Suppressor macrophage treated with lipopolysaccharide for 1 hour (primary cell): ENCODE measurements at regions not wholly inside any gene's neighbourhood (a gene's known extent, or its start where the extent isn't known, plus 50 kb on each side); places are given as distances from the start of the nearest gene placed in this dataset.

Experiments
- DNase-seq, 3 donors: peaks; one replicate each; pipeline ENCODE4 v3.0.0-alpha.2; 2020 to 2022

DNA sequence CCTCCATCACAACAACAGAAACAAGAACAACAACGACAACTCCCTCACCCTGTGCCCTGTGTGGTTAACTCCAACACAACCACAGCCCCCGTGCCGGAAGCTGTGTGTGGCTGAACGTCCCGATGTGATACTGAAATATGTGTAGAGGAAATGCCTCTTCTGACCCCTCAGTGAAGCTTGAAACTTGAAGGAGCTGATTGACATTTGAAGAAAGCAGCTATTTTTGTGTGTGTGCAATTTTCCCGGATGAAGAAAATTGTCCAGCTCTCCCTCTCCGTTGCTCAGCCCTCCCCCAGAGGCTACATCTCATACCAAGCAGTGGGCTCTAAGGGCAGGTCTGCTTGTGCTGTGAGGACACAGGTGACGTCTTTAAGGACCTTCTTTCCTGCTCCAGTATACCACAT, 173.8 kb downstream of the ICOS start:
- peak in 2 of 3 donors; percentile 13 to 27 for DNase-seq

DNA sequence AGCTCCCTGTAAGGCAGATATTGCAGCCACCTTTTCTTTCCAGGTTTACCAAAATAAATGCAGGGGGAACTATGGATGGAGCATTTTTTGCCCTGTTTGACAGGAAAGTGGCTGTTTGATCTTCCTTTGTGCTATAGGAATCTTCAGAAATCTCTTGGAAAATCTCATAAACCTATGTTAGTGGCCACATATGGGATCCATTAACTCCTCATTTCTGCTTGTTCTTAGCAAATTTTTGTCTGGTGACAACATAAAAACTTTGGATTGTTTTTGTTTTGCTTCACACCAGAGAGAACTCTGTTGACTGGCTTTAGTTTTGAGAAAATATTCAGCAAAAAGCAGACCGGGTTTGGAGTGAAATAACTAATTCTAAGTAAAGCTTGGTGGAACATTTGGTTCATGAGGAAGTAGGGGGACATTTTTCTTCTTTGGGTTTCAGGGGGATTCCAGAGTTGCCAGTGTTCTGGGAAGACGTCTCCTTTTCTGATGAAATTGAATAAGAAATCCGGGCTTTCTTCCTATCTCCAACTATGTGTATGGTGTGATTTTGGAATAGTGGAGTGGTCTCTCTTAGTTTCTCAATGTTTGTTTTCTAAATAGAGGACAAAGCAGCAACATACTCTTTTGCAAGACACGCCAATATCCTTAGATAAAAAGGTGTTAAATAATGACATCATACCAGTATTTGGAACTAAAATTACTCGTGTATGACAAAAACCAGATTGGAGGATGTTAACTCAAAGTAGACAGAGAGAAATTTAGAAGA, 174.4 kb downstream of the ICOS start:
- peak; percentile 44 to 51 (median 44) for DNase-seq

DNA sequence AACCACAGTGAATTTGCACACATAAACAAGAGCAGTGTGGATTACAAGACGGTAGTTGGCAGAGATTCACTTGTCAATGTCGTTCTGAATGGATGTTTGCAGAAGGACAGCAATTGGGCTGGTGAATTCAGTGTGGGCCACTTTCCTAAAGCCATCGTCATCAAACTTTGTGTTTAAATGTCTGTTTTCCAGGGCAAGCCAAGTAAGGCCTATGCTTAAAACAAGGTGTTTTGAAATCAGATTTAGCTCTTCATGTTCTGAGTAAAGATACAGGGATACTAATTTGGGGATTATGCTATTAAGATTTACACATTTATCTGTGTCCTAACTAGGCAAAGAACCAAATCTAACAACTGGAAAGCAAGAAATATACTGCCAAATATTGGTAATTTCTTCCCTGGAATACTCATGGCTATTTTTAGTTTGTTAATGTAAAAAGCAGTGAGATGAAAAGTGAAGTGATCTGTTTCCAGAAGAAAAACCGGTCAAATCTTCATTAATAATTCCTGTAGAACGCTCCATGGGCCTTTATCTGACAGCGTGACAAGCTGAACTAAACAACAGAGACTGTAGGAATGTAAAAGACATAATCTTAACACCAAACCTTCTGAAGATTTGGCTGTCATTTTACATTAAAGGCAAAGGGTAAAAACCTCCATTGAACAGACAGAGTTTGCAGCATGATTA, 175.7 kb downstream of the ICOS start:
- DNase-seq: no peak

DNA sequence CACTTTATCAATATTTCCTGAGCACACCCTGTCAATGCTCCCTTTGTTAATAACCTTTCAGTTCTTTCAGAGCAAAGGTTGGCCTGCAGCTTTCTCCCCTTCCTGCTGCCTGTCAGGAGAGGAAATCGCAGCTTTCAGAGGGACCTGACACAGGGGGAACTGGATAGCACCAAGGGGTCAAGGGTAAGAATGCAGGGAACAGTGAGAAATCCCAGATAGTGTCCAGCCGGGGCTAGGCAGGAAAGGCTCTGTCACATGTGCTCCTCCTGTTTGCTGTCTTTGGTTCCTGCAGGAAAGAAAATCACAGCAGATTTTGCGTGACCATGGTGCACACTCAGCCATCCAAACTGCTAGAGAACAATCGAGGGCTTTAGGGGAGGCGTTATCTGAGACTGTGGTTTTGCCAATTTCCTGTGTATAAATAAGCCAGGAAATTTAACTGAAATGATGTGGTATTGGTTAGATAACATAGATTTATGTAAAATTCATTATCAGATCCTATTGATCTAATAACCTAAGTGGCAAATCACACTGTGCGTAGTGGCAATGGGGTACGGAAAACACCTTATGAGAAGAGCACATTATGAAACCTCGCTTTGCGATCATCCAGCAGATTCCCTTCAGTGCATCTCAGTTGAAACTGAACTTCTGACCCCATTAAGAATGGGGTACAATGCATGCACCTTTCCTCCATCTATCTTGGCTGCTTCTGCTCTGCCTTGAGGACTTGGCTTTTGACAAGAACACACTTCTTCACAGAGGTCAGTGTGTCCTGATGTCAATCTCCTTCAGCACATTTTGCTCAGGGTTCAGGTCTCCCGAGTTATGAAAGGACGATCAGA, 178.0 kb downstream of the ICOS start:
- DNase-seq: no peak

DNA sequence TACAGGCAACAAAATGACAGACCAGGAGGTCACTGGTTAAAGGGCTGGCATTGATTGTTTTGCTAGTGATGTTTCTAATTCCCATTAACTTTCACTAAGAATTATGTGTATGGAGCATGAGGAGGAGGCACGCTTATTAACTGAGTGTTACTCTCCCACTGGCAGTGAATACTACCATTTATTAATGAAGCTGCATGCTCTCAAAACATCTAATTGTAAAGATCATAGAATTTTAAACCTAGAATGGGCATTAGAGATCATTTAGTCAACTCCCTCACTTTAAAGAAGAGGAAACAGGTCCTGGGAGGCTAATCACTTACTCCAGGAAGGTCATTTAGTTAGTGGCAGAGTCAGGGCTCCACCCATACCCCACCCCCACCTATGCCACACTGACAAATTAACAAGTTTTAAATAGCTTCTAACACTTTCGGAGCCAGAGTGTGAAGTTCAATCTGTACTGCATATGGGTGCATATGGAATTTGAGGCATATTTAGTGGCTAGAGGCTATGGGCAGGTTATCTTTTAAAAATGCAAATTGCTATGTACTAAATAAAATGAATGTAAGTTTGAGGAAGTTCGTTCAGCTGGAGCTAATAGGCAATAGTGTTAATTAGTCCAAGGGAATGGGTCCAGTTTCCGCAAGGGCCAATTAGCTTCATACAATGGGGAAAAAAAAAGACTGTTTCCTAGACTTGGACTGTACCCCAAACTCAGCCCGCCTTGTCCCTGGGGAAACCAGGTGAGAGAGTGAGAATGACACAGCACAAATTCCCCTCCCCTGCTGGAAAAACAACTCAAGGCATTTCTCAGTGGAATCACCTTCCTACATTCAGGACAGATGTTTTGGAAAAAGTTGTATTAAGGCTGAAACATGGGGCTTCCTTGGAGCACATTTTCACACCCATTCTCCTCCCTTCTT, 178.8 kb downstream of the ICOS start:
- DNase-seq: no peak

DNA sequence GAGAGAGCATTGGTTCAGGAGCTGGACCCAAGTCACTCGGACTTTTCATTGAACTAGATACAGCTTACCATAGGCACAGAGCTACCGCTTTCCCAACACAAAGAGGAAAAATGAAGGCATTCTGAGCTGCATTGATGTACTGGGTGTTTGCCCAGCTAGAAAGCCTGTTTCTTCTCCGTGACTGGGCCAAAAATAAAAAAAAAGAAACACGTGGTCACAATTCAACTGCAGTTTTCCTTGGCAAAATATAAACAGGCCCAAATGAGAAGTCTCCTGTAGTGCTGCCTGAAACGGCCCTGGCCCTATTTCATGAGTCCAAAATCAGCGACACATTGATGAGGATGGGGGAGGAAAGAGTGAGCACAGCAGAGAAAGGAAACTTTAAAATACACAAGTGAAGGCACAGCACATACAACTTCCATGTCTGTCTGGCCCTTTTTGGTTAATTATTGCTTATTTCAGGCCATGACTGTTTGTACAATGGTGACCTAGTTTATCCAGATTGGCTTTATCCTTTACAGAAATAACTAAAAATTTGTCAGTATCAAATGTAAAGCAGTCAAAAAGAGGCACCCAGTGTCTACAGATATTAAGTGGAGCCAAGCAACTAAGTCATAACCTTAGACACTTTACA, 179.7 kb downstream of the ICOS start:
- no peak for DNase-seq

DNA sequence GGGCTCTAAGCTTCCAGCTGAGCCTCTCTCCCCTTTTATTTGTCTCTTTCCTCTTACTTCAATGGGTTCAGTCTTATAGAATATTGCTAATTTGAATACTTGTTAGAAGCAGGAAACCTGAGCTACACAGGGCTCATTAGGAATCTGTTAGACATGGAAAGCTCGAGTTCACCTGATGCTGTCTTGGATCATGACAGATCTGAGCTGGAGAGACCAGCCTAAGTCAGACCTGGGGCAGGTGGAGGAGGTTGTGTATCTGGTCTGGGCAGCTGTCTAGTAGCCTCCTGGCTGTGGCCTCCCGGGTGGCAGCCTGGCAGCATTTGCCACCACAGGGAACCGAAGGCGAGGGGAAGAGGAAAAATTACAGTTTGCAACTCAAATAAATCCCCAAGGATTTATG, 185.9 kb downstream of the ICOS start:
- no peak for DNase-seq

DNA sequence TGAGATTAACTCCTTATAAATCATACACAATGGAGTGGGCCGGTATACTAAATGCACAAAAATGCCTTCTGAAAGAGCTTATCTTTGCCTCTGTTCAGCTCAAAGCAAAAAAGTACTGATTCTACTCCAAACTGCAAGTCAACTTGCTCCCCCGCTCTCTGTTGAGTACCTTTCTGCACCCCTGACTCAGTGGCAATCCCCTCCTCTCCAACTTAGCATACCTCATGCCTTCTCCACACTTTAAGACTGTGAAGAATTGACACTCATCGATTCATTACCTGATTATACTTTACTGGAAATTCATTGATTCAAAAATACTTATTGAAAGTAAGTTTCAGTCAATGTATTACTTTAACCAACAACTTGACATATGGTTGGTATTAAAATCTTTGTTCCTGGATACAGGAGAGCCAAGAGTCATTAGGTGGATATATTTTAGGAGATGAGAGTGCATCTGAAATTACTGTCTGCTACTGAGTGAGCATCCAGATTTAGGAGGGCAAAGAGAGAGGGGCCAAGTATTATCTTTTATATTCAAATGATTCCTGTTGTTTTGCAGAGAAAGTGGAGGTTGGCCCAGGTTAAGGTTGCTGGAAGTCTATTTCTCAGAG, 187.7 kb downstream of the ICOS start:
- no peak for DNase-seq

DNA sequence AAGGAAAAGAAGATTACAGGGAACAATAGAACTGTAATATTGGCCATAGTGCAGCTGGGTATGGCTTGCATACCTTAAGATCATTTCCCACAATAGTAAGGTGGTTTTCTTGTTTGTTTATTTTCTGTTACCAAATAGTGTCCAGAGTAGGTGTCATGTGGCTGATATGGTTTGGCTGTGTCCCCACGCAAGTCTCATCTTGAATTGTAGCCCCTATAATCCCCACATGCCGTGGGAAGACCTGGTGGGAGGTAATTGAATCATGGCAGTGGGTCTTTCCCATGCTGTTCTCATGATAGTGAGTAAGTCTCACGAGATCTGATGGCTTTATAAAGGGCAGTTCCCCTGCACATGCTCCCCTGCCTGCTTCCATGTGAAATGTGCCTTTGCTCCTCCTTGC, 190.1 kb downstream of the ICOS start:
- DNase-seq: peak in 2 of 3 donors; percentile 16 to 22

DNA sequence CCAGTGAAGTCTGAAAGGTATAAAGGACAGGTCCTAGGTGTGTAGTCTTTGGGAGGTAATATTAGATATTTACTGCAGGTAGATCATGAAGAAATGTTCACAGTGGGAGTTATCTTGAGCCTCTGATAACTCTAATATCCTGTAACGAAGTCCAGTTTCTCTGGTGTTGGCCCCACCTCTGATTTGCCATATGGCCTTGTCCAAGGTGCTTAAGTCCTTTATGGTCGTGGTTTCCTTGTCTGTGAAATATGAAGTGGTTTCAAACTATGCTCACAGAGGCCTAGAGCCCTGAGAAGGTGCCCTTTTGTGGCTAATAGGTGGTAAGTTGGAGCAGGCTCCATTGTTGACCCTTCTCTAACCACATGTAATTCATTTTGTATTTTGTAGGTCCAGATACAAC, 190.7 kb downstream of the ICOS start:
- no peak for DNase-seq

DNA sequence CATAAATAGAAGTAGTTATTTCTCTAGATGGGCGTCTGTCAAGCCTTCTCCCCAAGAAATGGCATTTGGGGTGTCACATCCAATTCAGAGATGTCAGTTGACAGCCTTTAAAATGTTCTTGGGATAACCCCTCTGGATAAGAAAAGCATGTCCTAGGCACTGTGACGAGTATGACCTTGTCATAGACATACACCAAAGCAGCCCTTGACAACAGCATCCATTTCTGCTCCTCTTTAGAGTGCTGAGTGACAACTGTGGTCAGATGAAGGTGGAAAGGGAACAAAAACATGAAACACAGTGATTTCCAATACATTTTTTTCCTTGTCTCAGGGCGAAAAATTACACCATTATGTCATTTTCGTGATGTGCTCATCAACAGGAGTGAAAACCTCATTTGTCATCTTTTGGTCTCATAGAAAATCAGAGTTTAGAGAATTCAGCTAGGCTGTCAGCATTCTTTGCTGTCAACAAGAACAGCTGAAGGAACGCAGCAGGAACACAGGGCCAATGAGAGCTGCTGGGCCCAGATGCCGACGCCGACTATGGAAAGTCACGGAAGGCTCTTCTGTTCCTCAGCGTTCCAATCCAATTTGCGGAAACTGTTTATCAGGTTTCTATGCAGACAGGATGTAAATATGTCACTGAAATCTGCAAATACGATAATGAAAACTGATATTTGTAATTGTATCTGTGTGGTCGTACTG, 193.2 kb downstream of the ICOS start:
- DNase-seq: no peak

DNA sequence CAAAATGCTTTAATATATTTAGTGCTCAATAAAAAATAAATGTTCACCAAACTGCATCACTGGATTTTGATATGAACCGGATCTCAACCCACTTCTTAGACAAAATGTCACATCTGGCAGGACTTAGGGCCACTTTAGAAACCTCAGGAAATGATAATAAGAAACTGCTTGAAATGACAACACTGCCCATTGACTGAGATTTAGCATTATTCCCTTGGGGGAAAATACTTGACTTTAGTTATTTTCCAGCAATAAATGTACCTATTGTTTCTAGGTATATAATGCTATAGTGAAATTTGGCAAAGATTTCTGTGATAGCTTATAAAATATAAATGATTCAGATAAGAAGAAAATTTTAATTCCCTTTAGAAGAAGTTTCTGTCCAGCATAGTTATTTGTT, 195.1 kb downstream of the ICOS start:
- DNase-seq: no peak

DNA sequence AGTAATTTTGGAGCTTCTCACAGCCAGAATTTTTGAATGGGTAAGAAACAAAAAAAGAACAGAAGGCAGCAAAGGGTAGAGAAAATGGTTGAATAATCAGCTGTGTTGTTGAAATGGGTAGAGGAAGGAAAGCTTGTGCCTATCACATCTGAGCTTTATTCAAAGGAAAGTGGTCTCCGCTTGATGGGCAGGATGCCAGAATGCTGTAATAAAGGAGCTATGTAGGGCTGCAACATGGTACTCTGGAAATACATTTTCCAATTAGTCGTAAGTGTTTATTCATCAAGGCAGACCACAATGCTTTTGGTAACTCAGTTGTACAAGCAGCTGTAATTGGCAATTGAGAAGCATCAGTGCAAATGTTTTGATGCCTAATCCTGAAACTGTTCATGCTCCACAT, 196.9 kb downstream of the ICOS start:
- DNase-seq: no peak

DNA sequence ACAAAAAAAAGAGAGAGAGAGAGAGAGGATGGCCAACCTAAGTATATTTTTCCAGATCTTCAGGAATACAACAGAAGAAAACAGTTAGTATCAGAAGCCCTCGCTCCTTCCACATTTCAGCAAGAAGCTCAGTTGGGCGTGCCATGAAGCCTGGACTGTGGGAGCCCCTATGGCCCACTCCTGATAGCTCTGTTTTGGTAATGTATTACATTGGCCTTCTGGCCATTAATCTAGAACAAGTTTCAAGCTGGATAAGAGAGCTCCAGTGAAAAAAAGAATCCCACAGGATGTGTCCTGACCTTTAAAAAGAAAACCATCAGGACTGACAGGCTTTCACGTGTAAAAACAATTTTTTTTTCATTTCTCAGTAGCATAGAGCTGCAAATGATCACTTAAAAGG, 197.9 kb downstream of the ICOS start:
- no peak for DNase-seq

DNA sequence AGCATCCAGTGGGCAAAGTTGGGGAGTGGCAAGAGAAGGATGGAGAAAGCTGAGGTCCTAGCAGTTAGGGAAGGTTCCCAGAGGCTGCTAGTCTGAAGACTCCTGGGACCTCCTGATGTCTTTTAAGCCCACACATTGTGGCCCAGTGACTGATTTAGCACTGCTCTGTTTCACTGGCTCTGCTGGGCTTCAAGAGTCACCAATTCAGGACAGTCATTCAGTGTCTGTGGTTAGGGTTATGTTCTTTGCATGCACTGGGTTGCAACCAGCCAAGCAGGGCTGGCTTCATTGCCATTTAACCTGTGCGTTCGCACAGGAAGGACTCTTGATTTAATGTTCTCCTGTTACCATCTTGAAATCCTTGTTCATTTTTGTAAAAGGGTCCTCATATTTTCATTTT, 199.2 kb downstream of the ICOS start:
- no peak for DNase-seq

DNA sequence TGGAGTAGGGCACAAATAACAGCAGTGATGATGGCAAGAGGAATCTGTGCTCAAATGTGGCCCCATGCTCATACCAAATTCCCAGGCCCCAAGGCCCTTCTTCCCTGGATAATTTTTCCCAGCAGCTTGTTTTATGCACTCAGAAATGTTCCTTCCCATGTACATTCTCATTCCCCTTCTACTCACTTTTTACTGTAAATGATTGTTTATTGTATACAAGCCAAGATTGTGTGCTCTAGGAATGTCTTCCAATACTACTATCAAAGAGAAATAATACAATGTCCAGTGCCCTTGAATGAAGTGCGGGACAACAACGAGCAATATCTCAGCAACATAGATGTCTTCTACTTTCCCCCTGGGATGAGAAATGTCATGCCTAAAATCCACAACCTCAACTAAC, 201.6 kb downstream of the ICOS start:
- DNase-seq: no peak

DNA sequence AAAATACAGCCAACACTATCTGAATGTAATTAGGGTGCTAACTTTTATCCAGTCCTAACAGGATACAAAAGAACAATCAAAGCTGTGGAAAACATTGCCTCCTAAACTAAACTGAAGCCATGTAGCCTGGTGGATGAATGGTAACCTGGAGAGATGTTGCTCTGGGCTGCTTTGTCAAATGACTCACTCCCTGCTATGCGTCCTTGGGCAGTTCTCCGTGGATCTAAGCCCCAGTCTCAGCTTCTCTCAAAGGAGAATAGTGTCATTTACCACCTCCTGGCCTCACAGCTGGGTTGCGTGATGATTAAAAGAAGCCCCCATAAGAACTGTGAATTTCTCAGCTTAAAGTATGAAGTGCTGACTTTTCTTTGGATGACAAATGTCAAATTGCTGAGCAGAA, 203.7 kb downstream of the ICOS start:
- DNase-seq: no peak

DNA sequence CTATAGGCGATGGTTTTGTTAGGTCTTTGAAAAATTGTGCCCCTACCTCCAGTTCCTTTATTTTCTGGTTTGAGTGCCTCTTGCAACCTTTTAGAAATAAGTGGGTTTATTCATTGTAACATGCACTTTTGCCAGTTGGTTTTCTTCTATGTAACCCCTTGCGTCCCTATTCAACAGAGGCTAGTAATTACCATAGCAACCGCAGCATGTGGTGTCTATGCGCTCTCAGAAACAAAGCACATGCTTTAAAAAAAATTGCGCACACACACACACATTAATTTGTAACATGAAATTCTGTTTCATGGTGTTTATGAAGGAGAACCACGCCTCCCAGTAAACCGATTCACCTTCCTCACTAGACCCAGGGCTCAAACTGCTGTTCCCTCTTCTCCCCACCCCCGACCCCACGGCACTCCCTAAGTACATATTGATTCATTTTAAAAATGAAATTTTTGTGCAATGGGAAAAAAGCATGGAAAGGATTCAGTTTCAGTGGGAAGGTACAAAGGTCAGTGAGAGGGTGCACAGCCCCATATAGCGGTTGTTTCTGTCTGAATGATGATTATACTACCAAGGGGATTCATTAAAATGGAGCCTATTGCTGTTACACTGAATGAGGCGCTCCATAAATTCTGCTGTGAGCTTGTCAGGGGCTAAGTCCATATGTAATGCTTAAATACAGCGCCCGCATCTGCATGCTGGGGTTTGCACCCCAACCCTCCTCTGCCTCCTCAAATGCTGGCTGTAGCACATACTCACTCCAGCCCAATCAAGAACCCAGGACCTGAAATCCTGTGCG, 206.9 kb downstream of the ICOS start:
- DNase-seq: no peak

DNA sequence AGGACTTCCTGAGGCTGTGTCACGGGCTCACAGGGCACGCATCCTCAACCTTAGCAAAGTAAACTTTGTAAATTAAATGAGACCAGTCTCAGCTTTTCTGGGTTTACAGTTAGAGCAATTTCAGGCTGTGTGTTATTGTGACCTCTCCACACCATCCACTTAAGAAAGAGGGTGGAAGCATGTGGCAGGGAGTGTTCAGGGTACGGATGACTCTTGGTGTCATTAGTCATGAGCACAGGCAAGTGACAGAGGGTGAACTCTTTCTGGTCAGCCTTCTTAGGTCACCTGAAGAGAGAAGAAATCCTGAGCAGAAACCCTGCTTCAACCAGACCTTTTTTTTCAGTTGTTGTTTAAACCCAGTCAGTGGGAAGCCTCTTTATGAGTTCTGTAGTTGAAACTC, 207.9 kb downstream of the ICOS start:
- DNase-seq: peak in 1 of 3 donors; percentile 19

DNA sequence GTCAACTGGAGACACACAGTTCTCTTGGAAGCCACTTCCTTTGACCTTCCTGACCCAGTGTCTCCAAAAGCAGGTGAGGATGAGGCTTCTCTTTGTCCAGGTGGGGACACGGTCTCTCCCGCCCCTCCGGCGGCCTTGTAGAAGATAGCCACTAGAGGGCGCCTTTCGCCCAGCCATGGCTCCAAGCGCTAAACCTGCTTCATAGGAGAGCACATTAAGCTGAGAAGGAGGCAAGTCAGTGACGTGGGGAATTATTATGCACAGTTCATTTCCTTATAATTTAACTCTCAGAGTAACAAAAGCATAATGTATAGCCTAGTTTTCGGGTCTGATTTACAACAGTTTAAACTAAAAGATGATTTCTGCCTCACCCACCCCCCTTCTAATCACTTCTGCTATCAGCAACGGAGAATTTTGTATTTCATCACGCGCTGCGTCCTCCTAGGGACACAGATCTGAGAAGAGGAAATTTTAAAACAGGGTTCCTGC, 208.7 kb downstream of the ICOS start:
- peak; percentile 81 to 89 (median 88) for DNase-seq
